Suprapubic skin (tissue), 4 donors: ENCODE measurements at regions not wholly inside any gene's neighbourhood (a gene's known extent, or its start where the extent isn't known, plus 50 kb on each side); places are given as distances from the start of the nearest gene placed in this dataset.

Experiments
- EP300 ChIP-seq: sonication (generic); formaldehyde crosslinking; IDR thresholded peaks from one replicate; pipeline ENCODE4 v1.6.1; 2017; ENCODE audit warnings: antibody characterized with exemption
- POLR2A ChIP-seq, 2 donors: fragments of 450-650 bp; IDR thresholded peaks; one replicate each; pipeline ENCODE4 v1.6.1; 2017; ENCODE audit warnings: antibody characterized with exemption in 2 of 2, mild to moderate bottlenecking in 2 of 2, moderate library complexity in 2 of 2
- POLR2AphosphoS5 ChIP-seq, 3 donors: sonication (generic); formaldehyde crosslinking; IDR thresholded peaks; one replicate each; pipeline ENCODE4 v1.6.1; 2017; ENCODE audit warnings: antibody characterized with exemption in 3 of 3
- TF ChIP-seq, protein P1 (sequence below), 2 donors: fragments of 200-600 bp in 1 of 2; fragments of 450-650 bp in 1 of 2; sonication (generic) in 1 of 2; IDR thresholded peaks; one replicate each; pipeline ENCODE4 v1.5.1; 2016 to 2019; ENCODE audit warnings: antibody characterized with exemption in 2 of 2, mild to moderate bottlenecking in 1 of 2, moderate library complexity in 1 of 2

GRCh38 chr4:129213692-129214091 is 117.7 kb downstream of the C4orf33 start:
- TF ChIP-seq, protein P1, sequence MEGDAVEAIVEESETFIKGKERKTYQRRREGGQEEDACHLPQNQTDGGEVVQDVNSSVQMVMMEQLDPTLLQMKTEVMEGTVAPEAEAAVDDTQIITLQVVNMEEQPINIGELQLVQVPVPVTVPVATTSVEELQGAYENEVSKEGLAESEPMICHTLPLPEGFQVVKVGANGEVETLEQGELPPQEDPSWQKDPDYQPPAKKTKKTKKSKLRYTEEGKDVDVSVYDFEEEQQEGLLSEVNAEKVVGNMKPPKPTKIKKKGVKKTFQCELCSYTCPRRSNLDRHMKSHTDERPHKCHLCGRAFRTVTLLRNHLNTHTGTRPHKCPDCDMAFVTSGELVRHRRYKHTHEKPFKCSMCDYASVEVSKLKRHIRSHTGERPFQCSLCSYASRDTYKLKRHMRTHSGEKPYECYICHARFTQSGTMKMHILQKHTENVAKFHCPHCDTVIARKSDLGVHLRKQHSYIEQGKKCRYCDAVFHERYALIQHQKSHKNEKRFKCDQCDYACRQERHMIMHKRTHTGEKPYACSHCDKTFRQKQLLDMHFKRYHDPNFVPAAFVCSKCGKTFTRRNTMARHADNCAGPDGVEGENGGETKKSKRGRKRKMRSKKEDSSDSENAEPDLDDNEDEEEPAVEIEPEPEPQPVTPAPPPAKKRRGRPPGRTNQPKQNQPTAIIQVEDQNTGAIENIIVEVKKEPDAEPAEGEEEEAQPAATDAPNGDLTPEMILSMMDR (IDR thresholded peaks at IDR 0.05), result no peak
- TF ChIP-seq EP300 (no peak), POLR2AphosphoS5 (IDR thresholded peaks at IDR 0.05) (no peak), POLR2A (IDR thresholded peaks at IDR 0.05) (no peak)
